Naive B cell (primary cell): ENCODE measurements at regions not wholly inside any gene's neighbourhood (a gene's known extent, or its start where the extent isn't known, plus 50 kb on each side); places are given as distances from the start of the nearest gene placed in this dataset.

Experiments used
- ATAC-seq, 2 donors: fragments of 150-1000 bp; cut with Tn5 transposase; 2 replicates each; pipeline ENCODE4 v1.10.0; 2021; ENCODE audit warnings: low read depth in 2 of 2, mild to moderate bottlenecking in 2 of 2, moderate library complexity in 2 of 2
- DNase-seq: peaks from one replicate; pipeline ENCODE4 v3.0.0; 2022
- H3K27ac Mint-ChIP-seq, 6 donors: one replicate each; pipeline ENCODE4 v1.8.0; 2020 to 2022; ENCODE audit warnings: mild to moderate bottlenecking in 6 of 6, mixed read lengths in 6 of 6, moderate library complexity in 5 of 6, inconsistent platforms in 2 of 6
- H3K27me3 Mint-ChIP-seq, 3 donors: one replicate each; pipeline ENCODE4 v1.8.0; 2021 to 2022; ENCODE audit warnings: mixed read lengths in 3 of 3, mild to moderate bottlenecking in 1 of 3
- H3K36me3 Mint-ChIP-seq, 2 donors: one replicate each; pipeline ENCODE4 v1.8.0; 2020 to 2022; ENCODE audit warnings: mixed read lengths in 2 of 2, inconsistent platforms in 1 of 2, mild to moderate bottlenecking in 1 of 2
- H3K4me1 Mint-ChIP-seq, 3 donors: one replicate each; pipeline ENCODE4 v1.8.0; 2020 to 2022; ENCODE audit warnings: mixed read lengths in 3 of 3, inconsistent platforms in 1 of 3, mild to moderate bottlenecking in 1 of 3, moderate library complexity in 1 of 3
- H3K4me3 Mint-ChIP-seq, 8 donors: one replicate each; pipeline ENCODE4 v1.8.0; 2020 to 2022; ENCODE audit warnings: mild to moderate bottlenecking in 8 of 8, mixed read lengths in 8 of 8, moderate library complexity in 8 of 8, inconsistent platforms in 2 of 8
- H3K9me3 Mint-ChIP-seq, 7 donors: one replicate each; pipeline ENCODE4 v1.8.0; 2020 to 2022; ENCODE audit warnings: mixed read lengths in 7 of 7, mild to moderate bottlenecking in 5 of 7, inconsistent platforms in 2 of 7, moderate library complexity in 1 of 7

GRCh38 chr3:182479419-182480336 is 313.6 kb upstream of the ATP11B start:
- Mint-ChIP-seq H3K9me3 (peaks cover 0 to 2% (median 0%) of the 10 kb centered on the region in 7 donors), H3K4me1 (no peaks in the 10 kb centered on the region), H3K27ac (no peak overlapping the region), H3K4me3 (no peak overlapping the region), H3K27me3 (no peaks in the 10 kb centered on the region), H3K36me3 (no peaks in the 10 kb centered on the region)
- ATAC-seq, result no peak
- no peak for DNase-seq

GRCh38 chr3:182482705-182483104 is 310.6 kb upstream of the ATP11B start:
- Mint-ChIP-seq H3K4me3 (no peak overlapping the region), H3K36me3 (no peaks in the 10 kb centered on the region), H3K4me1 (no peaks in the 10 kb centered on the region), H3K27ac (no peak overlapping the region), H3K27me3 (no peaks in the 10 kb centered on the region), H3K9me3 (peaks cover 0 to 2% (median 0%) of the 10 kb centered on the region in 7 donors)
- no peak for DNase-seq
- ATAC-seq, result no peak

GRCh38 chr3:182484682-182485081 is 308.6 kb upstream of the ATP11B start:
- Mint-ChIP-seq H3K4me3 (no peak overlapping the region), H3K4me1 (no peaks in the 10 kb centered on the region), H3K36me3 (no peaks in the 10 kb centered on the region), H3K9me3 (peaks cover 0 to 2% (median 0%) of the 10 kb centered on the region in 7 donors), H3K27ac (no peak overlapping the region), H3K27me3 (no peaks in the 10 kb centered on the region)
- DNase-seq, result no peak
- ATAC-seq, result no peak

GRCh38 chr3:182485301-182485700 is 308.0 kb upstream of the ATP11B start:
- Mint-ChIP-seq H3K36me3 (no peaks in the 10 kb centered on the region), H3K27me3 (no peaks in the 10 kb centered on the region), H3K9me3 (peaks cover 0 to 2% (median 0%) of the 10 kb centered on the region in 7 donors), H3K4me1 (no peaks in the 10 kb centered on the region), H3K4me3 (no peak overlapping the region), H3K27ac (no peak overlapping the region)
- ATAC-seq (no peak), DNase-seq (no peak)

- H3K27me3 Mint-ChIP-seq, result no peaks in the 10 kb centered on the region
- no peaks in the 10 kb centered on the region for H3K4me1 Mint-ChIP-seq
- no peaks in the 10 kb centered on the region for H3K36me3 Mint-ChIP-seq
- H3K4me3 Mint-ChIP-seq, result no peak overlapping the region
- DNase-seq, result no peak
- H3K27ac Mint-ChIP-seq, result no peak overlapping the region
- peaks cover 0 to 2% (median 0%) of the 10 kb centered on the region in 7 donors for H3K9me3 Mint-ChIP-seq
- ATAC-seq, result no peak
These were observed 306.8 kb upstream of the ATP11B start for GRCh38 chr3:182486463-182486862.

GRCh38 chr3:182487143-182487542 is 306.2 kb upstream of the ATP11B start:
- Mint-ChIP-seq H3K36me3 (no peaks in the 10 kb centered on the region), H3K9me3 (peaks cover 0 to 2% (median 0%) of the 10 kb centered on the region in 7 donors), H3K27ac (no peak overlapping the region), H3K4me3 (no peak overlapping the region), H3K27me3 (no peaks in the 10 kb centered on the region), H3K4me1 (no peaks in the 10 kb centered on the region)
- ATAC-seq (no peak), DNase-seq (no peak)

GRCh38 chr3:182487611-182488010 is 305.7 kb upstream of the ATP11B start:
- Mint-ChIP-seq H3K4me1 (no peaks in the 10 kb centered on the region), H3K4me3 (no peak overlapping the region), H3K9me3 (peaks cover 0 to under 1% (median 0%) of the 10 kb centered on the region in 7 donors), H3K36me3 (no peaks in the 10 kb centered on the region), H3K27me3 (no peaks in the 10 kb centered on the region), H3K27ac (no peak overlapping the region)
- DNase-seq (no peak), ATAC-seq (no peak)

- no peaks in the 10 kb centered on the region for H3K4me1 Mint-ChIP-seq
- no peak overlapping the region for H3K27ac Mint-ChIP-seq
- no peaks in the 10 kb centered on the region for H3K27me3 Mint-ChIP-seq
- DNase-seq, result no peak
- no peak overlapping the region for H3K4me3 Mint-ChIP-seq
- H3K9me3 Mint-ChIP-seq, result no peaks in the 10 kb centered on the region
- no peaks in the 10 kb centered on the region for H3K36me3 Mint-ChIP-seq
- ATAC-seq, result no peak
These were observed 302.5 kb upstream of the ATP11B start for GRCh38 chr3:182490596-182491491.

GRCh38 chr3:182491577-182491976 is 301.7 kb upstream of the ATP11B start:
- Mint-ChIP-seq H3K27me3 (no peaks in the 10 kb centered on the region), H3K36me3 (no peaks in the 10 kb centered on the region), H3K4me1 (no peaks in the 10 kb centered on the region), H3K27ac (no peak overlapping the region), H3K4me3 (no peak overlapping the region), H3K9me3 (no peaks in the 10 kb centered on the region)
- ATAC-seq (no peak), DNase-seq (no peak)

GRCh38 chr3:182492536-182492935 is 300.8 kb upstream of the ATP11B start:
- Mint-ChIP-seq H3K27me3 (peaks cover 0 to 5% (median 0%) of the 10 kb centered on the region in 3 donors), H3K4me1 (no peaks in the 10 kb centered on the region)

GRCh38 chr3:182500289-182500688 is 293.0 kb upstream of the ATP11B start:
- H3K9me3 Mint-ChIP-seq, result peaks cover 0 to 2% (median 0%) of the 10 kb centered on the region in 7 donors
- DNase-seq (no peak), ATAC-seq (no peak)
- no peak overlapping the region for H3K27ac Mint-ChIP-seq
- no peaks in the 10 kb centered on the region for H3K4me1 Mint-ChIP-seq
- no peaks in the 10 kb centered on the region for H3K36me3 Mint-ChIP-seq
- no peak overlapping the region for H3K4me3 Mint-ChIP-seq
- peaks cover 0 to 10% (median 10%) of the 10 kb centered on the region in 3 donors for H3K27me3 Mint-ChIP-seq

More at GRCh38 chr3:182492536-182492935, 300.8 kb upstream of the ATP11B start:
- Mint-ChIP-seq H3K9me3 (peaks cover 0 to 2% (median 0%) of the 10 kb centered on the region in 7 donors), H3K27ac (no peak overlapping the region), H3K36me3 (no peaks in the 10 kb centered on the region), H3K4me3 (no peak overlapping the region)
- ATAC-seq, result no peak
- DNase-seq, result no peak

GRCh38 chr3:182501856-182502255 is 291.4 kb upstream of the ATP11B start:
- no peaks in the 10 kb centered on the region for H3K4me1 Mint-ChIP-seq
- no peak overlapping the region for H3K4me3 Mint-ChIP-seq
- H3K27ac Mint-ChIP-seq, result no peak overlapping the region
- DNase-seq (no peak), ATAC-seq (no peak)
- H3K27me3 Mint-ChIP-seq, result peaks cover 4 to 19% (median 10%) of the 10 kb centered on the region in 3 donors
- H3K9me3 Mint-ChIP-seq, result peaks cover 0 to 2% (median 0%) of the 10 kb centered on the region in 7 donors
- H3K36me3 Mint-ChIP-seq, result no peaks in the 10 kb centered on the region

- Mint-ChIP-seq H3K27me3 (peaks cover 10 to 29% (median 13%) of the 10 kb centered on the region in 3 donors), H3K27ac (no peak overlapping the region), H3K4me1 (no peaks in the 10 kb centered on the region), H3K4me3 (no peak overlapping the region), H3K36me3 (no peaks in the 10 kb centered on the region), H3K9me3 (no peaks in the 10 kb centered on the region)
- DNase-seq (no peak), ATAC-seq (no peak)
These were observed 289.9 kb upstream of the ATP11B start for GRCh38 chr3:182503401-182503800.
